ENCODE measurements at regions not wholly inside any gene's neighbourhood (a gene's known extent, or its start where the extent isn't known, plus 50 kb on each side); places are given as distances from the start of the nearest gene placed in this dataset.

DNA sequence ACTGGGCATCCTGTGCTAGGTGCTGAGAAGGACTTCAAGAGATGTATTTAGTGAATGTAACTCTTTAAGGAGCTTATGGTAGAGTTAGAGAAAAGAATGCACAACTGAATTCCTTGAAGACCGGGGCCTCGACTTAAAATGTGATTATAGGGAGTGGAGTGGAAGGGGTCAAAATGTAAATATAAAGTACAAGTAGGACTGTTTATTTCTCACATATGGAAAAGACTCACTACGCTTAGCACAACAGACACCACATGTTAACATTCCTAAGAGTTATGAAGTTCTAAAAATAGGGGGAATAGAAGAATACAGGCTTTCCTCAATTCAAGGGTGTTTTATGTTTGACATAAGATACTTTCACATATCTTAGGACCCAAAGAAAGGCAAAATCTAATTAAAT, 117.8 kb upstream of the OSMR start:
- H3K4me1 ChIP-seq = no peaks in the 10 kb centered on the region
- no peaks in the 10 kb centered on the region for H3K9me3 ChIP-seq
- TF ChIP-seq EP300 (IDR thresholded peaks at IDR 0.05) = no peak
- no peak for TF ChIP-seq POLR2A (IDR thresholded peaks at IDR 0.05; ENCODE audit: low read depth)
- H3K27me3 ChIP-seq = no peaks in the 10 kb centered on the region
- no peaks in the 10 kb centered on the region for H3K36me3 ChIP-seq
- H3K27ac ChIP-seq (replicated peaks in 1 of 4) = no peak overlapping the region
- DNase-seq (ENCODE audit: extremely low spot score) = no peak
- 59% methylated on average over 3 of the region's 3 CpGs for WGBS
- intact Hi-C loops (cut with DNase I) = no loop called here
- no peak overlapping the region for H3K4me3 ChIP-seq

- 62% methylated on average over 4 of the region's 4 CpGs for WGBS
Measured at GRCh38 chr5:38731461-38731860, 114.4 kb upstream of the OSMR start.

GRCh38 chr5:38734353-38734752, 111.5 kb upstream of the OSMR start:
- Histone ChIP-seq H3K9me3 (no peaks in the 10 kb centered on the region), H3K36me3 (no peaks in the 10 kb centered on the region), H3K4me3 (no peak overlapping the region), H3K27me3 (no peaks in the 10 kb centered on the region), H3K27ac (replicated peaks in 1 of 4) (no peak overlapping the region), H3K4me1 (no peaks in the 10 kb centered on the region)
- peak; percentile 72 for DNase-seq (ENCODE audit: extremely low spot score)
- intact Hi-C loops (cut with DNase I) = no loop called here
- TF ChIP-seq POLR2A (IDR thresholded peaks at IDR 0.05; ENCODE audit: low read depth) (no peak), POLR2AphosphoS5 (IDR thresholded peaks at IDR 0.05) (no peak), EP300 (IDR thresholded peaks at IDR 0.05) (no peak)
- TF ChIP-seq, protein P1, sequence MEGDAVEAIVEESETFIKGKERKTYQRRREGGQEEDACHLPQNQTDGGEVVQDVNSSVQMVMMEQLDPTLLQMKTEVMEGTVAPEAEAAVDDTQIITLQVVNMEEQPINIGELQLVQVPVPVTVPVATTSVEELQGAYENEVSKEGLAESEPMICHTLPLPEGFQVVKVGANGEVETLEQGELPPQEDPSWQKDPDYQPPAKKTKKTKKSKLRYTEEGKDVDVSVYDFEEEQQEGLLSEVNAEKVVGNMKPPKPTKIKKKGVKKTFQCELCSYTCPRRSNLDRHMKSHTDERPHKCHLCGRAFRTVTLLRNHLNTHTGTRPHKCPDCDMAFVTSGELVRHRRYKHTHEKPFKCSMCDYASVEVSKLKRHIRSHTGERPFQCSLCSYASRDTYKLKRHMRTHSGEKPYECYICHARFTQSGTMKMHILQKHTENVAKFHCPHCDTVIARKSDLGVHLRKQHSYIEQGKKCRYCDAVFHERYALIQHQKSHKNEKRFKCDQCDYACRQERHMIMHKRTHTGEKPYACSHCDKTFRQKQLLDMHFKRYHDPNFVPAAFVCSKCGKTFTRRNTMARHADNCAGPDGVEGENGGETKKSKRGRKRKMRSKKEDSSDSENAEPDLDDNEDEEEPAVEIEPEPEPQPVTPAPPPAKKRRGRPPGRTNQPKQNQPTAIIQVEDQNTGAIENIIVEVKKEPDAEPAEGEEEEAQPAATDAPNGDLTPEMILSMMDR (IDR thresholded peaks at IDR 0.05) = no peak
- 81% methylated on average over 4 of the region's 4 CpGs for WGBS

More at GRCh38 chr5:38731461-38731860, 114.4 kb upstream of the OSMR start:
- TF ChIP-seq, protein P1 (IDR thresholded peaks at IDR 0.05) = no peak
- TF ChIP-seq POLR2AphosphoS5 (IDR thresholded peaks at IDR 0.05) (no peak), POLR2A (IDR thresholded peaks at IDR 0.05; ENCODE audit: low read depth) (no peak), EP300 (IDR thresholded peaks at IDR 0.05) (no peak)
- H3K9me3 ChIP-seq = no peaks in the 10 kb centered on the region
- H3K4me1 ChIP-seq = no peaks in the 10 kb centered on the region
- intact Hi-C loops (cut with DNase I) = no loop called here
- no peaks in the 10 kb centered on the region for H3K27me3 ChIP-seq
- no peak overlapping the region for H3K4me3 ChIP-seq
- peak; percentile 86 for DNase-seq (ENCODE audit: extremely low spot score)
- H3K27ac ChIP-seq (replicated peaks in 1 of 4) = no peak overlapping the region
- no peaks in the 10 kb centered on the region for H3K36me3 ChIP-seq

GRCh38 chr5:38736089-38736488, 109.7 kb upstream of the OSMR start:
- Histone ChIP-seq H3K4me1 (no peaks in the 10 kb centered on the region), H3K9me3 (no peaks in the 10 kb centered on the region), H3K4me3 (no peak overlapping the region), H3K36me3 (no peaks in the 10 kb centered on the region), H3K27ac (replicated peaks in 1 of 4) (no peak overlapping the region), H3K27me3 (no peaks in the 10 kb centered on the region)
- DNase-seq (ENCODE audit: extremely low spot score) = peak; percentile 21
- TF ChIP-seq, protein P1 (IDR thresholded peaks at IDR 0.05) = no peak
- TF ChIP-seq POLR2AphosphoS5 (IDR thresholded peaks at IDR 0.05) (no peak), EP300 (IDR thresholded peaks at IDR 0.05) (no peak), POLR2A (IDR thresholded peaks at IDR 0.05; ENCODE audit: low read depth) (no peak)
- intact Hi-C loops (cut with DNase I) = no loop called here
- 65% methylated on average over 2 of the region's 2 CpGs for WGBS

GRCh38 chr5:38737976-38738375, 107.8 kb upstream of the OSMR start:
- peak; percentile 70 for DNase-seq (ENCODE audit: extremely low spot score)
- Histone ChIP-seq H3K9me3 (peaks cover 0 to 4% (median under 1%) of the 10 kb centered on the region in 4 donors), H3K27me3 (no peaks in the 10 kb centered on the region), H3K4me3 (no peak overlapping the region), H3K27ac (replicated peaks in 1 of 4) (no peak overlapping the region), H3K4me1 (no peaks in the 10 kb centered on the region), H3K36me3 (no peaks in the 10 kb centered on the region)
- intact Hi-C loops (cut with DNase I) = no loop called here
- TF ChIP-seq, protein P1 (IDR thresholded peaks at IDR 0.05) = no peak
- TF ChIP-seq EP300 (IDR thresholded peaks at IDR 0.05) = no peak
- no peak for TF ChIP-seq POLR2A (IDR thresholded peaks at IDR 0.05; ENCODE audit: low read depth)
- no peak for TF ChIP-seq POLR2AphosphoS5 (IDR thresholded peaks at IDR 0.05)
- 94% methylated on average over 6 of the region's 6 CpGs for WGBS

Measured in esophagus muscularis mucosa (tissue), 4 donors.